ENCODE measurements at regions not wholly inside any gene's neighbourhood (a gene's known extent, or its start where the extent isn't known, plus 50 kb on each side); places are given as distances from the start of the nearest gene placed in this dataset.

DNA sequence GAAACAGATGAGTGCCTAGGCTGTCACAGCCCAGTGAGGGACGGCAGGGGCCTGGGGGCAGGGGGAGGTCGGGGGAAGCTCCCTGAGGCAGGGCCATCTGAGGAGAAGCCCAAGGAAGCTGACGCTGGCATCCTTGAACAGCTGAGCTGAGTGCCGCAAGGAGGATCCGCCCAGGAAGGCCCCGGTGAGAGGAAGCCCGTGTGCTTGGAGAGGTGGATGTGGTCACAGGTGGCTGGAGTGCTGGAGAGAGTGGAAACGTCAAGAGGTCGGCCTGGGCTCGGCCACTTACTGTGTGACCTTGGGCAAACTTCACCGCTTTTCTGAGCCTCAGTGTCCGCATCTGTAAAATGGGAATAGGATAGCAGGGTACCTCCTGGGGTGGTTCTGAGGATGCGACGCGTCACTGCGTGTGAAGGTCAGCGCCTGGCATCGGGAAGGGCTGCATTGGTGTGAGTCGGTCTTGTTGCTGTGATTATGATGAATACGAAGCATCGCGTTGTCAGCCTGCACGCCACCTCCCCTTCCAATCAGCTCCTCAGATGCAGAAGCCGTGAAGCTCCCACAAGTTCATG lies 116.1 kb upstream of the PTPN1 start:
- TF ChIP-seq, protein P1, sequence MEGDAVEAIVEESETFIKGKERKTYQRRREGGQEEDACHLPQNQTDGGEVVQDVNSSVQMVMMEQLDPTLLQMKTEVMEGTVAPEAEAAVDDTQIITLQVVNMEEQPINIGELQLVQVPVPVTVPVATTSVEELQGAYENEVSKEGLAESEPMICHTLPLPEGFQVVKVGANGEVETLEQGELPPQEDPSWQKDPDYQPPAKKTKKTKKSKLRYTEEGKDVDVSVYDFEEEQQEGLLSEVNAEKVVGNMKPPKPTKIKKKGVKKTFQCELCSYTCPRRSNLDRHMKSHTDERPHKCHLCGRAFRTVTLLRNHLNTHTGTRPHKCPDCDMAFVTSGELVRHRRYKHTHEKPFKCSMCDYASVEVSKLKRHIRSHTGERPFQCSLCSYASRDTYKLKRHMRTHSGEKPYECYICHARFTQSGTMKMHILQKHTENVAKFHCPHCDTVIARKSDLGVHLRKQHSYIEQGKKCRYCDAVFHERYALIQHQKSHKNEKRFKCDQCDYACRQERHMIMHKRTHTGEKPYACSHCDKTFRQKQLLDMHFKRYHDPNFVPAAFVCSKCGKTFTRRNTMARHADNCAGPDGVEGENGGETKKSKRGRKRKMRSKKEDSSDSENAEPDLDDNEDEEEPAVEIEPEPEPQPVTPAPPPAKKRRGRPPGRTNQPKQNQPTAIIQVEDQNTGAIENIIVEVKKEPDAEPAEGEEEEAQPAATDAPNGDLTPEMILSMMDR (IDR thresholded peaks at IDR 0.05; ENCODE audit: low read depth, low read length) = no peak
- no peak for TF ChIP-seq EZH2phosphoT487 (IDR thresholded peaks at IDR 0.05; ENCODE audit: low read depth)
